HCT116 (cell line): ENCODE measurements at regions not wholly inside any gene's neighbourhood (a gene's known extent, or its start where the extent isn't known, plus 50 kb on each side); places are given as distances from the start of the nearest gene placed in this dataset.

Source experiments
- ATAC-seq: fragments of 200-7000 bp; cut with Tn5 transposase; 2 replicates; pipeline ENCODE4 v1.9.1; 2020; ENCODE audit warnings: mild to moderate bottlenecking, moderate library complexity
- BruUV-seq: library from RNA; stranded (reverse); fragments of 400-500 nt; replicated peaks from 2 replicates; lab custom pipeline; 2021; lab: Mats Ljungman, UMichigan
- CTCF ChIA-PET: fragments of 300-600 bp; sonication (Branson Sonifier 250); formaldehyde crosslinking; loops from one replicate; lab custom pipeline; 2021; ENCODE audit warnings: antibody characterized with exemption; lab: Charles Lee
- POLR2A ChIA-PET: fragments of 300-600, 350-600 bp; sonication (Branson Sonifier 250); formaldehyde crosslinking; loops from one replicate; lab custom pipeline; 2021; ENCODE audit warnings: antibody characterized with exemption; lab: Charles Lee
- RAD21 ChIA-PET, 2 experiments: fragments of 300-600 bp; sonication (Branson Sonifier 250); formaldehyde crosslinking; loops; one replicate each; lab custom pipeline; 2023; ENCODE audit warnings: low total read pairs in 2 of 2; ENCODE audit not compliant: uncharacterized antibody in 2 of 2, unreplicated experiment in 2 of 2, low non-redundant PET in 1 of 2; lab: Charles Lee
- DNase-seq: peaks from one replicate; pipeline ENCODE4 v3.0.0-alpha.2; 2010; ENCODE audit warnings: low read depth, low spot score
- H2AFZ ChIP-seq: fragments of 200-600 bp; shearing (Covaris generic), sonication (generic); 2 replicates; pipeline ENCODE4 v1.6.1; 2017; ENCODE audit warnings: low read depth, mixed run types, mixed read lengths, antibody characterized with exemption, low read length; ENCODE audit not compliant: poor library complexity, severe bottlenecking
- H3K27ac ChIP-seq: 2 replicates; pipeline ENCODE4 v1.5.1; 2012; ENCODE audit warnings: low read depth, low read length
- H3K27me3 ChIP-seq: fragments of 200-600 bp; sonication (generic); 2 replicates; pipeline ENCODE4 v1.6.1; 2016; ENCODE audit warnings: mixed run types, low read length, mixed read lengths; ENCODE audit not compliant: insufficient read depth
- H3K36me3 ChIP-seq, 2 experiments: fragments of 200-500 bp in 1 of 2; fragments of 200-600 bp in 1 of 2; sonication (Bioruptor generic) in 1 of 2; sonication (generic) in 1 of 2; 2 replicates each; pipeline versions ENCODE4 v1.5.1 to v1.6.1; 2014 to 2016; ENCODE audit warnings: low read length in 2 of 2, inconsistent platforms in 1 of 2, mixed read lengths in 1 of 2, mixed run types in 1 of 2; ENCODE audit not compliant: insufficient read depth in 2 of 2, control insufficient read depth in 1 of 2
- H3K4me1 ChIP-seq, 2 experiments: fragments of 200-600 bp in 1 of 2; sonication (generic) in 1 of 2; 2 replicates each; pipeline versions ENCODE4 v1.5.1 to v1.6.1; 2012 to 2017; ENCODE audit warnings: low read length in 2 of 2, inconsistent platforms in 1 of 2, mild to moderate bottlenecking in 1 of 2, mixed read lengths in 1 of 2, mixed run types in 1 of 2, moderate library complexity in 1 of 2; ENCODE audit not compliant: insufficient read depth in 2 of 2, control insufficient read depth in 1 of 2
- H3K4me2 ChIP-seq: fragments of 200-600 bp; sonication (generic); 2 replicates; pipeline ENCODE4 v1.6.1; 2017; ENCODE audit warnings: mixed run types, low read length, mixed read lengths
- H3K4me3 ChIP-seq, 2 experiments: fragments of 200-600 bp in 1 of 2; sonication (generic) in 1 of 2; replicated peaks in 1 of 2; 2 replicates each; pipeline ENCODE4 v1.5.1; 2011 to 2016; ENCODE audit warnings: low read length in 2 of 2, control low read depth in 1 of 2, low read depth in 1 of 2, mild to moderate bottlenecking in 1 of 2, mixed read lengths in 1 of 2, mixed run types in 1 of 2
- H3K79me2 ChIP-seq: fragments of 200-600 bp; sonication (generic); 2 replicates; pipeline ENCODE4 v1.6.1; 2017; ENCODE audit warnings: mild to moderate bottlenecking, mixed run types, low read length, moderate library complexity, mixed read lengths; ENCODE audit not compliant: insufficient read depth
- H3K9ac ChIP-seq: fragments of 200-600 bp; sonication (generic); 2 replicates; pipeline ENCODE4 v1.6.1; 2016; ENCODE audit warnings: low read length, mixed read lengths
- H3K9me2 ChIP-seq: fragments of 200-600 bp; sonication (generic), shearing (Covaris generic); 2 replicates; pipeline ENCODE4 v1.6.1; 2017; ENCODE audit warnings: mixed run types, mild to moderate bottlenecking, moderate library complexity; ENCODE audit not compliant: insufficient read depth
- H3K9me3 ChIP-seq, 2 experiments: fragments of 200-500 bp in 1 of 2; fragments of 200-600 bp in 1 of 2; sonication (Bioruptor generic) in 1 of 2; sonication (generic) in 1 of 2; 2 replicates each; pipeline ENCODE4 v1.6.1; 2014 to 2017; ENCODE audit warnings: low read length in 2 of 2, mixed read lengths in 2 of 2, inconsistent platforms in 1 of 2, low read depth in 1 of 2, mild to moderate bottlenecking in 1 of 2, mixed run types in 1 of 2, moderate library complexity in 1 of 2; ENCODE audit not compliant: control insufficient read depth in 1 of 2, insufficient read depth in 1 of 2
- H4K20me1 ChIP-seq: fragments of 200-600 bp; sonication (generic), shearing (Covaris generic); 2 replicates; pipeline ENCODE4 v1.6.1; 2017; ENCODE audit warnings: mixed run types, mild to moderate bottlenecking, moderate library complexity; ENCODE audit not compliant: insufficient read depth
- CBX3 ChIP-seq: IDR thresholded peaks from 2 replicates; pipeline ENCODE4 v1.6.1; 2012; ENCODE audit warnings: low read depth
- CEBPB ChIP-seq: IDR thresholded peaks from 2 replicates; pipeline ENCODE4 v1.6.1; 2012; ENCODE audit warnings: low read depth
- EZH2 ChIP-seq: fragments of 200-600 bp; sonication (generic); IDR thresholded peaks from 2 replicates; pipeline ENCODE4 v1.6.1; 2017; ENCODE audit warnings: antibody characterized with exemption, mixed run types
- FOSL1 ChIP-seq: IDR thresholded peaks from 2 replicates; pipeline ENCODE4 v1.6.1; 2012; ENCODE audit warnings: low read depth
- YY1 ChIP-seq: IDR thresholded peaks from 2 replicates; pipeline ENCODE4 v1.6.1; 2011; ENCODE audit warnings: low read length, low read depth, moderate library complexity, mild to moderate bottlenecking; ENCODE audit not compliant: insufficient replicate concordance; ENCODE audit errors: extremely low read depth
- intact Hi-C: fragments of 100-400 bp; cut with micrococcal nuclease; formaldehyde crosslinking; loops from 2 replicates; pipeline ENCODE4 v1.10.0; 2022
- TF ChIP-seq, protein P1 (sequence below): IDR thresholded peaks from 2 replicates; pipeline ENCODE4 v1.6.1; 2012

DNA sequence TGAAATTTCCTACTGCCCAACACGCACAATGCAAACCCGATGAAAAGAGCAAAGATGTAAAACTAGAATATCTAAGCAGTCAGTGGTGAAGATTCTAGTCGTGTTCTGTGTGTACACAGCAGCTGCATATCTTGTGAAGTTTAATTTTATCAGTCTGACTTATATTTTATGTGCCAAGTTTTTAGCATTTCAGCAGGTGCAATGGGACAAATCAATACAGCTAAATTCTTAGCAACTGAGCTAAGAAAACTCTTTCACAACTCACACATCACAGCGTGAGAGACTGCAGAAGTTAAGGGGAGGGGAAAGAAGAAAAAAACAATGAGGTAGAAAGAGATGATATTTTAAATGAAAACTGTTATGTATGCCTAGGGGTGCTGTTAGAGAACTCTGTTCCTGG is 164.9 kb upstream of the NEBL start:
- no peak overlapping the region for H3K9ac ChIP-seq
- H3K4me2 ChIP-seq = no peak overlapping the region
- no peak overlapping the region for H3K27ac ChIP-seq
- ChIA-PET POLR2A (no interaction called here), RAD21 (no interaction called here), CTCF (no interaction called here)
- no TSS peak for BruUV-seq
- intact Hi-C loops = no loop called here
- no peak overlapping the region for H2AFZ ChIP-seq
- no peaks in the 10 kb centered on the region for H3K4me1 ChIP-seq
- no peak overlapping the region for H3K4me3 ChIP-seq
- H3K9me2 ChIP-seq = no peaks in the 10 kb centered on the region
- no peaks in the 10 kb centered on the region for H3K36me3 ChIP-seq
- no peaks in the 10 kb centered on the region for H3K79me2 ChIP-seq
- no peak for ATAC-seq
- H4K20me1 ChIP-seq = no peaks in the 10 kb centered on the region
- no peaks in the 10 kb centered on the region for H3K27me3 ChIP-seq
- DNase-seq = no peak
- H3K9me3 ChIP-seq = peaks cover 8 to 12% of the 10 kb centered on the region in 2 experiments; a peak in 3 of 4 replicates
- TF ChIP-seq EZH2 (no peak), CBX3 (no peak)

DNA sequence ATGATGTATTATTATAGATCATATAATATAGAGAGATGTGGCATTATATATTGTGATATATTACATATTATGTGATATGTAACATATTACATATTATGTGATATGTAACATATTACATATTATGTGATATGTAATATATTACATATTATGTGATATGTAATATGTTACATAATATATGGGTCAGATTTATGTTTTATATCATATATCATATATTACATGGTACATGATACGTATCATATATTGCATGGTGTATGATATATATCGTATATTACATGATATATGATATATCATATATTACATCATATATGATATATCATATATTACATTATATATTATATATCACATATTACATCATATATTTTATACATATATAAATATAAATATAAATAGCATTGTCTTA is 164.1 kb upstream of the NEBL start:
- TF ChIP-seq FOSL1 = no peak
- no peak for TF ChIP-seq CEBPB
- TF ChIP-seq, protein P1, sequence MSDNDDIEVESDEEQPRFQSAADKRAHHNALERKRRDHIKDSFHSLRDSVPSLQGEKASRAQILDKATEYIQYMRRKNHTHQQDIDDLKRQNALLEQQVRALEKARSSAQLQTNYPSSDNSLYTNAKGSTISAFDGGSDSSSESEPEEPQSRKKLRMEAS = no peak
- TF ChIP-seq YY1 = no peak
- TF ChIP-seq, all 23 proteins: peak for 0
- Histone ChIP-seq H3K36me3 (no peaks in the 10 kb centered on the region), H3K79me2 (no peaks in the 10 kb centered on the region), H3K9ac (no peak overlapping the region), H3K4me1 (no peaks in the 10 kb centered on the region), H3K4me2 (no peak overlapping the region), H3K9me3 (peaks cover 8 to 12% of the 10 kb centered on the region in 2 experiments; a peak in 3 of 4 replicates), H2AFZ (no peak overlapping the region), H3K27ac (no peak overlapping the region), H4K20me1 (no peaks in the 10 kb centered on the region), H3K9me2 (no peaks in the 10 kb centered on the region), H3K4me3 (no peak overlapping the region), H3K27me3 (no peaks in the 10 kb centered on the region)
- no peak for ATAC-seq
- intact Hi-C loops = no loop called here
- RAD21 ChIA-PET = no interaction called here
- no peak for DNase-seq
- CTCF ChIA-PET = no interaction called here
- BruUV-seq = no TSS peak
- POLR2A ChIA-PET = no interaction called here
